ENCODE measurements at regions not wholly inside any gene's neighbourhood (a gene's known extent, or its start where the extent isn't known, plus 50 kb on each side); places are given as distances from the start of the nearest gene placed in this dataset.

- TF ChIP-seq, protein P1, sequence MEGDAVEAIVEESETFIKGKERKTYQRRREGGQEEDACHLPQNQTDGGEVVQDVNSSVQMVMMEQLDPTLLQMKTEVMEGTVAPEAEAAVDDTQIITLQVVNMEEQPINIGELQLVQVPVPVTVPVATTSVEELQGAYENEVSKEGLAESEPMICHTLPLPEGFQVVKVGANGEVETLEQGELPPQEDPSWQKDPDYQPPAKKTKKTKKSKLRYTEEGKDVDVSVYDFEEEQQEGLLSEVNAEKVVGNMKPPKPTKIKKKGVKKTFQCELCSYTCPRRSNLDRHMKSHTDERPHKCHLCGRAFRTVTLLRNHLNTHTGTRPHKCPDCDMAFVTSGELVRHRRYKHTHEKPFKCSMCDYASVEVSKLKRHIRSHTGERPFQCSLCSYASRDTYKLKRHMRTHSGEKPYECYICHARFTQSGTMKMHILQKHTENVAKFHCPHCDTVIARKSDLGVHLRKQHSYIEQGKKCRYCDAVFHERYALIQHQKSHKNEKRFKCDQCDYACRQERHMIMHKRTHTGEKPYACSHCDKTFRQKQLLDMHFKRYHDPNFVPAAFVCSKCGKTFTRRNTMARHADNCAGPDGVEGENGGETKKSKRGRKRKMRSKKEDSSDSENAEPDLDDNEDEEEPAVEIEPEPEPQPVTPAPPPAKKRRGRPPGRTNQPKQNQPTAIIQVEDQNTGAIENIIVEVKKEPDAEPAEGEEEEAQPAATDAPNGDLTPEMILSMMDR (IDR thresholded peaks at IDR 0.05) = no peak
- TF ChIP-seq POLR2A (IDR thresholded peaks at IDR 0.05) = no peak
Observed at GRCh38 chr5:89537800-89538199, 654.8 kb upstream of the MEF2C start.
